GM12892 (cell line): ENCODE measurements at regions not wholly inside any gene's neighbourhood (a gene's known extent, or its start where the extent isn't known, plus 50 kb on each side); places are given as distances from the start of the nearest gene placed in this dataset.

ENCODE experiments used
- POLR2A ChIP-seq: IDR thresholded peaks from 2 replicates; pipeline ENCODE4 v1.6.1; 2011; ENCODE audit warnings: low read depth, low read length, control low read depth
- POLR2AphosphoS5 ChIP-seq: IDR thresholded peaks from 2 replicates; pipeline ENCODE4 v1.6.1; 2011; ENCODE audit warnings: low read depth, low read length, control low read depth
- TAF1 ChIP-seq: IDR thresholded peaks from 2 replicates; pipeline ENCODE4 v1.6.1; 2011; ENCODE audit warnings: low read depth, mild to moderate bottlenecking, control low read depth, low read length, borderline replicate concordance

- TF ChIP-seq POLR2A: no peak
- TF ChIP-seq POLR2AphosphoS5: no peak
- TF ChIP-seq TAF1: no peak
These were observed 238.4 kb downstream of the BUD13 start for GRCh38 chr11:116534270-116534975.
